ENCODE measurements at regions not wholly inside any gene's neighbourhood (a gene's known extent, or its start where the extent isn't known, plus 50 kb on each side); places are given as distances from the start of the nearest gene placed in this dataset.

DNA sequence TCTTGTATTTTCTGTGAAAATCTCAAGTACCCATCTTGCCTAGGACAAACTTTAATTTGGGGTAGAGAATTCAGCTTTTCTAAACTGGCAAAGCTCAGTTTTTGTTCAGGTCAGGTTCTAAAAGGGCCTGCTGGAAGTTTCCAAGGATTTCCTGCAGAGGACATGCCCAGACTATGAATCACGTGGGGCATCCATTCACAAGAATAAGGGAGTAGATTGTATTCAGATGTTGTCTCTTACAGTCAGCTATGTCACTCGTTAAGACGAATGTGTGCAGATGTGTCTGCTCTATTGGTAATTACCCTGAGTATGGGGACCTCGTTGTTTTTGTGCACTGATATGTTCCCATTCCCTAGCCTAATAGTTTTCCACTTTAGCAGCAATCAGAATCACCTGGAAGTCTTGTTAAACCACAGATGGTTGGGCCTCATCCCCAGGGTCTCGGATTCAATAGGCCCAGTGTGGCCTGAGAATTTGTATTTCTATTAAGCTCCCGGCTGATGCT is 81.0 kb upstream of the ITPRID1 start:
- ATAC-seq (no peak), DNase-seq (no peak)
- peaks cover 0 to 11% (median 0%) of the 10 kb centered on the region in 9 donors for H3K9me3 Mint-ChIP-seq

DNA sequence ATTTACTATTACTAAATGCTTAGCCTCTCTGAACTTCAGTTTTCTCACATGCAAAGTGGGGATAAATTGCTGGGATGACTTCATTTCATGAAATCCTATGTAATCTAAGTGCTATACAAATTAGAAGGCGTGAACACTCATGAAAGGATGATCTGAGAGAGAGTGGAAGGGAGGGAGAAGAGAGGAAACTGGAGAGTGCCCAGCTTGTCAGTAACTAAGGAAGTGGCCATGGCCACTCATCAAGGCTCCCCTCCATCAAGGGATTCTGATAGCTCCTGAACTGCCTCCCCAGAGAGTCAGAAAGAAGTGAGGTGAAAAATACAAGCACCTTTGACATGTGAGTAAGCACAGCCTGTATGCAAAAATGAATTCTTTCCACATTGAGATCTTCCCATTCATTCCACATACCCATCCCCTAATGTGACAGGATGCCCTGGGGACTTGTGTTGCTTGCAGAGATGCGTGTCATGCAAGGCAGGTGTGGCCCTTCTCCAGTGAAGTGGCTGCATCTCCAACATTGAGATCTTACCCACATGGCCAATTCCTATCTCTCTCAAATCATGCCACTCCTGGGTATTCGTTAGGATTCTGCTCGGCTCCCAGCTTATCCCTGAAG is 76.5 kb upstream of the ITPRID1 start:
- no peak for DNase-seq
- Mint-ChIP-seq H3K36me3 (no peaks in the 10 kb centered on the region), H3K4me3 (no peak overlapping the region), H3K9me3 (peaks cover 0 to 11% (median 0%) of the 10 kb centered on the region in 9 donors), H3K27me3 (peaks cover 0 to 22% (median 3%) of the 10 kb centered on the region in 5 donors), H3K4me1 (no peaks in the 10 kb centered on the region), H3K27ac (no peak overlapping the region)
- no peak for ATAC-seq
- POLR2A ChIA-PET = no interaction called here

More for the DNA sequence above, 81.0 kb upstream of the ITPRID1 start:
- POLR2A ChIA-PET = no interaction called here
- H3K27me3 Mint-ChIP-seq = peaks cover 0 to 12% (median 1%) of the 10 kb centered on the region in 5 donors
- H3K4me1 Mint-ChIP-seq = no peaks in the 10 kb centered on the region
- H3K27ac Mint-ChIP-seq = no peak overlapping the region
- H3K4me3 Mint-ChIP-seq = no peak overlapping the region
- H3K36me3 Mint-ChIP-seq = no peaks in the 10 kb centered on the region

DNA sequence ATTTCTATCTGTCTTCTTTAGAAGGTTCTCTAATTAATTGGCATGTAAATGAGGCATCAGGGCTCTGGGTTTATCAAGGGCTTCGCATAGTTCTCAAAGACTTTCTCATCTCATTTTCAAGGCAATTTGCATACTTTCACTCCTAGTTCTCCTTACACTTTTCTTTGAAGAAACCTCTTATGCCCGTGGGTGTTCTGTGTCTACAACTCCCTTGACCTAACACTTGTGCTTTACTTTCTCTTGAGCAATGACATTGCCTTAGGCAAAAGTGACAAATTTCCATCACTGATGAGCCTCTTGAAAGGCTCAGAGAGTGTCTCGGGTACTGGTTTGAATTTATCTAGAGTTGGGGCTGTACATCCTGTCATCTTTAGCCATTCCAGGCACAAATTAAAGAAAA is 74.7 kb upstream of the ITPRID1 start:
- ATAC-seq = no peak
- Mint-ChIP-seq H3K4me3 (no peak overlapping the region), H3K27ac (no peak overlapping the region), H3K27me3 (peaks cover 0 to 26% (median 3%) of the 10 kb centered on the region in 5 donors), H3K36me3 (no peaks in the 10 kb centered on the region), H3K9me3 (peaks cover 0 to 11% (median 0%) of the 10 kb centered on the region in 9 donors), H3K4me1 (no peaks in the 10 kb centered on the region)
- no peak for DNase-seq
- POLR2A ChIA-PET = no interaction called here

DNA sequence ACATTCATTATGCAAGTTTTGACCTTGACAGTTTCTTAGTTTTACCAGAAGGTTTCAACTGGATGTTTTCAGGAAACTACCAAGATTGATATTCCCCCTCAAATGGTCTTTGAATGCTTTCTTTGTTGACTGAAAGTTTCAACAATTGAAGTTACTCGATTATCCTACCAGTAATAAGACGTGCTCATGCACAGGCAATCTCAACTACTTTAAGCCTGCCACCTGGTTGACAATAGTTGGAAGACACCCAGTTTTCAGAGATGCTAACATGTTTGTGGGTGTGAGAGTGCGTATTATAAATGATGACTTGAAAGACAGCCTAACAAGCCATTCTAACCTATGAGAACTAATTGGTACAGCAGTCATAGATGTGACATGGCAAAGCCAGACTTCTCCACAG is 73.4 kb upstream of the ITPRID1 start:
- ATAC-seq (no peak), DNase-seq (no peak)
- POLR2A ChIA-PET = no interaction called here
- no peaks in the 10 kb centered on the region for H3K4me1 Mint-ChIP-seq
- no peaks in the 10 kb centered on the region for H3K36me3 Mint-ChIP-seq
- peaks cover 0 to 3% (median 0%) of the 10 kb centered on the region in 9 donors for H3K9me3 Mint-ChIP-seq
- H3K27me3 Mint-ChIP-seq = peaks cover 0 to 22% (median 3%) of the 10 kb centered on the region in 5 donors
- H3K4me3 Mint-ChIP-seq = no peak overlapping the region
- no peak overlapping the region for H3K27ac Mint-ChIP-seq

DNA sequence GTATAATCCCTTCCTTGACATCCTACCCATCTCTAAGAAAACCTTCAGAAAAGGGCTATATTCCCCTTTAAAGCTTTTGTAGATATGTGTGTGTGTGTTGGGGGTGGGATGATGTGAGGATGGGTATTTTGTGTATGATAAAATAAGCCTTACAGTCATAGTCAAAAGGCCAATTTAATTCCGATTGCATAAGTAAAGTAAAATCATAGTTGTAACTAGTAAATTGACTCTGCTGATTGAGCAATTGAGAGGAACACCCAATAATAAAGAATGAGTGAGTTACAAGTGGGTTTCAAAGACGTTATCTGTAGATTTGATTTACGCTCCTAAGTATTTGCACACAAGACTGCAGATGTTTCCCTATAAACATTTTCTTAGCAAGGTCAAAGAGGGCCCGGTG is 71.3 kb upstream of the ITPRID1 start:
- no peaks in the 10 kb centered on the region for H3K4me1 Mint-ChIP-seq
- H3K36me3 Mint-ChIP-seq = no peaks in the 10 kb centered on the region
- H3K4me3 Mint-ChIP-seq = no peak overlapping the region
- H3K27ac Mint-ChIP-seq = no peak overlapping the region
- DNase-seq (no peak), ATAC-seq (no peak)
- POLR2A ChIA-PET = no interaction called here
- H3K27me3 Mint-ChIP-seq = peaks cover 0 to 14% (median 2%) of the 10 kb centered on the region in 5 donors
- peaks cover 0 to 10% (median 0%) of the 10 kb centered on the region in 9 donors for H3K9me3 Mint-ChIP-seq

DNA sequence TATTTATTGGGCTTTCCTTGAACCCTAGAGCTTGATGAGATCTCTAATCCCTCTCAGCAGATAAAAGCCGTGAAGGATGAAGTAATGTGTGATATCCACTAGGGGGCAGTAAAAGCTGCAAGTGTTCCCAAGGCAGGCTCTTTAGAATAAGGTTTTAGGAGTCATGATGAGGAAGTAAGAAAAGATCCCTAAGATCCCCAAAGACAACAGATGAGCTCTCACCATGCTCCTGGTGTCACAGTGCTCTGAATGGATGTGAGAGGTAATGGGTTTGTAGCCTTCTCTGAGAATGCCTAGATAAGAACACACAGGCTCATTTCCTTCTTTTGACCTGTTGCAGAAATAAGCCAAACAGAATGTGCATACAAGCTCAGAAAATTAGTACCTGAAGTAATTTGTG is 70.4 kb upstream of the ITPRID1 start:
- POLR2A ChIA-PET = no interaction called here
- Mint-ChIP-seq H3K27me3 (peaks cover 0 to 11% (median 2%) of the 10 kb centered on the region in 5 donors), H3K4me1 (no peaks in the 10 kb centered on the region), H3K4me3 (no peak overlapping the region), H3K9me3 (peaks cover 0 to 10% (median 0%) of the 10 kb centered on the region in 9 donors), H3K27ac (no peak overlapping the region), H3K36me3 (no peaks in the 10 kb centered on the region)
- no peak for ATAC-seq
- DNase-seq = peak in 1 of 10 donors; percentile 13

DNA sequence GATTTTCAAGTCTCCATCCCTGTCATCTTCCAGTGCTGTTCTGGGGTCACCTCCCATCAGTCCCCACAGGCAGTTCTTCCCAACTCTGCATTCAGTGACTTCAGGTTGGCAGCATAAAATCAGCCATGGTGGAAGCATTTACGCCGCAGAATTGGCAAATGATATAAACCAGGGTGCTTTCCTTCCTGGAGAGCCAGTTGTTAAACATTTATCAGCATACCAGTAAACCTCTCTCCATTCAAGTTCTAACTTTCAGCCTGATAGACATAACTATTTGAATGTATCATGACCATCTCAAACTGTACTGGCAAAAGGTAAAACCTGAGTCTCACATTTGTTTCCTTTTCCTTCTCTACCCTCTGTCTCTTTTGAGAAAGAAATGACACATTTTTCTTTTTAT is 69.7 kb upstream of the ITPRID1 start:
- Mint-ChIP-seq H3K27ac (no peak overlapping the region), H3K27me3 (peaks cover 0 to 11% (median 2%) of the 10 kb centered on the region in 5 donors), H3K9me3 (peaks cover 0 to 10% (median 0%) of the 10 kb centered on the region in 9 donors), H3K4me1 (no peaks in the 10 kb centered on the region), H3K4me3 (no peak overlapping the region), H3K36me3 (no peaks in the 10 kb centered on the region)
- POLR2A ChIA-PET = no interaction called here
- ATAC-seq = no peak
- no peak for DNase-seq

DNA sequence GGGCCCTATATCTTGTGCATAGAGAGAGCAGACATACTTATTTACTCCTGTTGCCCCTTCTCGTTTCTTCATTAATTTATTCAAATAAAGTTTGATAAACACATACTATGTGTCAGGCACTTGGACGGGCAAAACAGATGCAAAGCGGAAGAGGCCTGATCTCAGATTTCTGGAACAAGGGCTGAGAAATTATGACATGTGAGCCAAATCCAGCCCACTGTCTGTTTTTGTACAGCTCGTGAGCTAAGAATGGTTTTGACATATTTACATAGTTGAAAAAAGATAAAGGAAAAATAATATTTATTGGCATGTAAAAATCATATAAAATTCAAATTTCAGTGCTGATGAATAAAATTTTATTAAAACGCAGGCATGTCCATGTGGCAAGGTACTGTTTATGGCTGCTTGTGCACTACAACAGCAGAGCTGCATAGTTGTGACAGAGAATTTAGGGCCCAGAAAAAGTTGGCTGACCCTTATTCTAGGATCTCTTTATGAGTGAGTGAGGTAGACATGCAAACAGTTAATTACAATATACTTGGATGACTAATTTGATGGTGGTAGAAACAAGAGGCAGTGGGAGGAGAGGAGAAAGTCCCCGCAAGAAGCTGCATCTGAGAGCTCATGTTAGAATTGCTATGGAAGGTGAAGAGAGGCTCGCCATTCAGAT is 68.1 kb upstream of the ITPRID1 start:
- POLR2A ChIA-PET = no interaction called here

DNA sequence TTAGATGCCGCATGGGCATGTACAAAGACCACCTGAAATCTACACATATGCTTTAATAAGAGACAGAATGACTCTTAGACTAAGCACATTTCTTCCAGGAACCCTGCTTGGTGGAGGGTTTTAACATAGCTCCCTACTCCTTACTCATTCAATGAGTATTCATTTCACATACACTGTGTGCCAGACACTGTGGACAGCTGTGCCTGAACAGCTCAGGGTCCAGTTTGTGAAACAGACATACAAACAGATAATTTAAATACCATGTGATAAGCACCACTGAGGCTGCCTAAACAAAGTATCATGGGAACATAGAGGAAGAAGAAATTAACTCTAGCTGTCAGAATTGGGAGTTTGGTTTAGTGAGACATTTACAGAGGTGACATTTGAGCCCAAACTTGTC is 65.2 kb upstream of the ITPRID1 start:
- Mint-ChIP-seq H3K4me1 (no peaks in the 10 kb centered on the region), H3K36me3 (no peaks in the 10 kb centered on the region), H3K4me3 (no peak overlapping the region), H3K27me3 (peaks cover 2 to 12% (median 4%) of the 10 kb centered on the region in 5 donors), H3K27ac (no peak overlapping the region), H3K9me3 (peaks cover 0 to 24% (median 3%) of the 10 kb centered on the region in 9 donors)
- POLR2A ChIA-PET = no interaction called here
- no peak for DNase-seq
- no peak for ATAC-seq

More for the DNA sequence above, 68.1 kb upstream of the ITPRID1 start:
- Mint-ChIP-seq H3K36me3 (no peaks in the 10 kb centered on the region), H3K4me1 (no peaks in the 10 kb centered on the region), H3K27me3 (peaks cover 2 to 19% (median 3%) of the 10 kb centered on the region in 5 donors), H3K27ac (no peak overlapping the region), H3K9me3 (peaks cover 0 to 12% (median 3%) of the 10 kb centered on the region in 9 donors), H3K4me3 (no peak overlapping the region)
- ATAC-seq (no peak), DNase-seq (no peak)

DNA sequence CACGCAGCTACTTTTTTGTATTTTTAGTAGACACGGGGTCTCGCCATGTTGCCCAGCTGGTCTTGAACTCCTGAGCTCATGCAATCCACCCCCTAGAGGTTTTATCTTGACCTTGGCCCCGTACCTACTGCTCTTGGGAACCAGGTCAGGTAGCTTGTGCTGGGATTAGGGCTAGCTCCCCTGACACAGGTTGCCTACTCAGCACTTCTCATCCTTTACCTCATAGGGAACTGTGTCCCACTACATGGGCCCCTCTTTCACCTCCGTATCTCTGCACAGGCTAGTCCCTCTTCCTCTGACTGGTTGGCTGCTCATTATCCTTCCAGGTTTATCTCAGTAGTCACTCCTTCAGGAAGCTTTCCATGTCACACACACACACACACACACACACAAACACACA is 58.0 kb upstream of the ITPRID1 start:
- H3K27me3 Mint-ChIP-seq = peaks cover 0 to 9% (median 2%) of the 10 kb centered on the region in 5 donors
- DNase-seq (no peak), ATAC-seq (no peak)
- H3K4me1 Mint-ChIP-seq = no peaks in the 10 kb centered on the region
- POLR2A ChIA-PET = no interaction called here
- no peaks in the 10 kb centered on the region for H3K36me3 Mint-ChIP-seq
- H3K9me3 Mint-ChIP-seq = peaks cover 0 to 12% (median 0%) of the 10 kb centered on the region in 9 donors
- H3K4me3 Mint-ChIP-seq = no peak overlapping the region
- H3K27ac Mint-ChIP-seq = no peak overlapping the region

DNA sequence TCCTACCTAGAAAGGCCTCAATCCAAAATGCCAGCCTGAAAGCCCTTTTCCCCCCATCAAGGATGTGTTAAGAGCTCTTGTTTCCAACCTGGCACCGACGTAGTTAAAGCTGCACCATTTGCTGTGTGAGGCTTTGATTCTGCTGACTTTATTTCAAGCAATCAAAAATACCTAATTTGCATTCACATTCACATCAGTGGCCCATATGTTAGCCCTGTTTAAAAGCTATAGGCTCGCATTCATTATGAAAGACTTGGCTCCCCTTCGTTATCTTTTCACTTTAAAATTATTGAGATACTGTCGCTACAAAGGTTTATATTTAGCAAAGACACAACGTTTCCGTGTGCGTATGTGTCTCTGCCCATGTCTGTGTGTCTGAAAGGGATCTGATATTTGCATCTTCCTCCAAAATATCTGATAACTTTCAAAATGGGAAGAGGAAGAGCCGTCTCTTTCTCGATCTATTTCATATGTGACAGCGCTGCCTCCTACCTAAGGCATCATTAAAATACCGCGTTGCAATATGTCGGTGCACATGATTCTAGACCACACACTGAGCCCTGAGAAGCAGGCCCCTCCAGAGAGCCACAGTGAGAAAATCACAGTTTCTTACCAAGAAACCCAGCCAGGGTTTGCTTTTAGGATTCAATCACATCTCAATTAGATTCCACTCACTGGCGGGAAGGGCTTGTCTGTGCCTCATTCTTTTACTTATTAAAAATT is 57.1 kb upstream of the ITPRID1 start:
- Mint-ChIP-seq H3K27me3 (peaks cover 0 to 9% (median 1%) of the 10 kb centered on the region in 5 donors), H3K4me3 (no peak overlapping the region), H3K27ac (no peak overlapping the region), H3K9me3 (peaks cover 0 to 9% (median 0%) of the 10 kb centered on the region in 9 donors), H3K4me1 (no peaks in the 10 kb centered on the region), H3K36me3 (no peaks in the 10 kb centered on the region)
- DNase-seq (no peak), ATAC-seq (no peak)
- POLR2A ChIA-PET = no interaction called here

DNA sequence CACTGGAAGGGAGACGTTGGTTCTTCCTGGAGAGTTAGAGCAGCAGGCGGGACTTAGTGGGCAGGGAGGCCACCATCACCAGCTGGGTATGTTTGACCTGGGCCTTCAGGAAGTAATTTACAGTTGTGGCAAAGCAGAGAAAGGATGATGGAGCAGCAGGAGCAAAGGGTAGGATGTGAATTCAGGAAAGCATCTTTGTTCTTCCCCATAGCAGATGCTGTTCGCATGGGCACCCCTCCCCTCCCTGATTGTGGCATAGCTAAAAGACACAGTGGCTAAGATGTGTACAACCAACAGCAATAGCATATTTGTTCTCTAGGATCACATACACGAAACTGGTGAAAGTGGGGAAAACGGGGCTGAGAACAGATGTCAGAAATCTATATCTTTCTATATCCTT is 56.3 kb upstream of the ITPRID1 start:
- DNase-seq (no peak), ATAC-seq (no peak)
- Mint-ChIP-seq H3K4me1 (no peaks in the 10 kb centered on the region), H3K4me3 (no peak overlapping the region), H3K27me3 (peaks cover 0 to 6% (median 1%) of the 10 kb centered on the region in 5 donors), H3K27ac (no peak overlapping the region), H3K36me3 (no peaks in the 10 kb centered on the region), H3K9me3 (peaks cover 0 to 6% (median 0%) of the 10 kb centered on the region in 9 donors)
- POLR2A ChIA-PET = no interaction called here

DNA sequence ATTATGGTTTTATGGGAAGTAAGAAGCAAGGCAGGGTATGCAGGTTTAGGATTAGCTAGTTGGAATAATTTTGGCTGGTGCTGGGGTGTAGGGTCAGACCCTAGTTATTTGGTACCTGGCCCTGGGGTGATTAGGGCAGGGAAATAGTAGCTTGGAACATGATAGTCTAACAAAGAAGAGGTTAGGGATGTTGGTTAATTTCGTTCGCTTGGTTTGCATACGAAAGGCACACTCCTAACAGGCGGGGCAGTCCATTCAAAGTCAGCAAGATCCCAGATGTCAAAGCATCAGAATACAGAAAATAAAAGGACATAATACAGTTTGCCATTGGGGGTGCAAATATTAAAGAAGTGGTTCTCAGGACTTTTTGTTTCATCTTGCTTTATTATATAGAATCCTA is 55.7 kb upstream of the ITPRID1 start:
- ATAC-seq (no peak), DNase-seq (no peak)
- POLR2A ChIA-PET = no interaction called here
- Mint-ChIP-seq H3K4me1 (no peaks in the 10 kb centered on the region), H3K4me3 (no peak overlapping the region), H3K27ac (no peak overlapping the region), H3K36me3 (no peaks in the 10 kb centered on the region), H3K9me3 (peaks cover 0 to 5% (median 0%) of the 10 kb centered on the region in 9 donors), H3K27me3 (peaks cover 0 to 7% (median 0%) of the 10 kb centered on the region in 5 donors)
